Esophagus muscularis mucosa (tissue), 4 donors: ENCODE measurements at regions not wholly inside any gene's neighbourhood (a gene's known extent, or its start where the extent isn't known, plus 50 kb on each side); places are given as distances from the start of the nearest gene placed in this dataset.

Experiments used
- DNase-seq: peaks from one replicate; pipeline ENCODE4 v3.0.0-alpha.2; 2017; ENCODE audit errors: extremely low spot score
- H3K27ac ChIP-seq, 4 donors: fragments of 200-600 bp; sonication (generic); replicated peaks in 1 of 4; 1 replicate in 3 of 4; 2 replicates in 1 of 4; pipeline ENCODE4 v1.5.1; 2016 to 2019; ENCODE audit warnings: mild to moderate bottlenecking in 1 of 4
- H3K27me3 ChIP-seq, 4 donors: fragments of 200-600 bp; sonication (generic); one replicate each; pipeline versions ENCODE4 v1.5.1 to v1.6.0; 2016 to 2019
- H3K36me3 ChIP-seq, 4 donors: fragments of 200-600 bp; sonication (generic); one replicate each; pipeline ENCODE4 v1.5.1; 2016 to 2019
- H3K4me1 ChIP-seq, 4 donors: fragments of 200-600 bp; sonication (generic); one replicate each; pipeline ENCODE4 v1.5.1; 2016 to 2019
- H3K4me3 ChIP-seq, 4 donors: fragments of 200-600 bp; sonication (generic); 1 replicate in 2 of 4; 2 replicates in 2 of 4; pipeline ENCODE4 v1.5.1; 2016 to 2019; ENCODE audit warnings: mild to moderate bottlenecking in 4 of 4, moderate library complexity in 1 of 4
- H3K9me3 ChIP-seq, 4 donors: fragments of 200-600 bp; sonication (generic); 1 replicate in 3 of 4; 2 replicates in 1 of 4; pipeline ENCODE4 v1.5.1; 2016 to 2019
- CTCF ChIP-seq, 3 experiments: fragments of 200-600 bp in 2 of 3; fragments of 450-650 bp in 1 of 3; sonication (generic) in 2 of 3; IDR thresholded peaks; one replicate each; pipeline ENCODE4 v1.5.1; 2017 to 2019; ENCODE audit warnings: antibody characterized with exemption in 3 of 3, mild to moderate bottlenecking in 2 of 3, moderate library complexity in 1 of 3
- EP300 ChIP-seq: sonication (generic); formaldehyde crosslinking; IDR thresholded peaks from one replicate; pipeline ENCODE4 v1.6.1; 2017; ENCODE audit warnings: antibody characterized with exemption
- POLR2A ChIP-seq: fragments of 450-650 bp; IDR thresholded peaks from one replicate; pipeline ENCODE4 v1.6.1; 2017; ENCODE audit warnings: antibody characterized with exemption, moderate library complexity, mild to moderate bottlenecking, low read depth
- POLR2AphosphoS5 ChIP-seq, 2 donors: sonication (generic); formaldehyde crosslinking; IDR thresholded peaks; one replicate each; pipeline ENCODE4 v1.6.1; 2017; ENCODE audit warnings: antibody characterized with exemption in 2 of 2
- WGBS: methylation state at CpG from one replicate; pipeline ENCODE4 v1.1.5; 2018; 5-methylcytosine and 5-hydroxymethylcytosine counted together
- intact Hi-C: fragments of 100-400 bp; cut with DNase I; formaldehyde crosslinking; loops from one replicate; pipeline ENCODE4 v1.15.1; 2023

- H3K4me1 ChIP-seq: no peaks in the 10 kb centered on the region
- H3K27ac ChIP-seq: no peak overlapping the region
- no peaks in the 10 kb centered on the region for H3K9me3 ChIP-seq
- intact Hi-C loops: no loop called here
- no peak overlapping the region for H3K4me3 ChIP-seq
- WGBS: 93% methylated on average over 4 of the region's 4 CpGs
- no peak for TF ChIP-seq CTCF (IDR thresholded peaks at IDR 0.05)
- no peak for TF ChIP-seq EP300
- no peak for TF ChIP-seq POLR2A
- no peak for TF ChIP-seq POLR2AphosphoS5 (IDR thresholded peaks at IDR 0.05)
- DNase-seq: no peak
- no peaks in the 10 kb centered on the region for H3K27me3 ChIP-seq
- H3K36me3 ChIP-seq: no peaks in the 10 kb centered on the region
These were observed 211.1 kb upstream of the TBX3 start for GRCh38 chr12:114895081-114895480.

- no peaks in the 10 kb centered on the region for H3K27me3 ChIP-seq
- no peak overlapping the region for H3K4me3 ChIP-seq
- TF ChIP-seq POLR2A (no peak), POLR2AphosphoS5 (IDR thresholded peaks at IDR 0.05) (no peak), EP300 (no peak), CTCF (IDR thresholded peaks at IDR 0.05) (no peak)
- WGBS: 75% methylated on average over 3 of the region's 3 CpGs
- H3K9me3 ChIP-seq: no peaks in the 10 kb centered on the region
- H3K27ac ChIP-seq: no peak overlapping the region
- intact Hi-C loops: no loop called here
- H3K4me1 ChIP-seq: no peaks in the 10 kb centered on the region
- no peaks in the 10 kb centered on the region for H3K36me3 ChIP-seq
- no peak for DNase-seq
These were observed 210.1 kb upstream of the TBX3 start for GRCh38 chr12:114894076-114894475.

- WGBS: 91% methylated on average over 2 of the region's 2 CpGs
- H3K36me3 ChIP-seq: no peaks in the 10 kb centered on the region
- intact Hi-C loops: no loop called here
- H3K9me3 ChIP-seq: no peaks in the 10 kb centered on the region
- no peak overlapping the region for H3K27ac ChIP-seq
- peaks cover 0 to 9% (median 0%) of the 10 kb centered on the region in 4 donors for H3K27me3 ChIP-seq
- no peak for DNase-seq
- no peak overlapping the region for H3K4me3 ChIP-seq
- TF ChIP-seq POLR2AphosphoS5 (IDR thresholded peaks at IDR 0.05) (no peak), POLR2A (no peak), EP300 (no peak), CTCF (IDR thresholded peaks at IDR 0.05) (no peak)
- H3K4me1 ChIP-seq: no peaks in the 10 kb centered on the region
These were observed 205.1 kb upstream of the TBX3 start for GRCh38 chr12:114888928-114889584.

GRCh38 chr12:114888448-114888847 lies 204.5 kb upstream of the TBX3 start:
- DNase-seq: no peak
- H3K4me3 ChIP-seq: no peak overlapping the region
- H3K27ac ChIP-seq: no peak overlapping the region
- no peaks in the 10 kb centered on the region for H3K9me3 ChIP-seq
- TF ChIP-seq POLR2AphosphoS5 (IDR thresholded peaks at IDR 0.05) (no peak), POLR2A (no peak), EP300 (no peak)
- H3K36me3 ChIP-seq: no peaks in the 10 kb centered on the region
- WGBS: 21% methylated on average over 1 of the region's 1 CpG
- H3K27me3 ChIP-seq: peaks cover 0 to 15% (median 0%) of the 10 kb centered on the region in 4 donors
- intact Hi-C loops: no loop called here
- no peaks in the 10 kb centered on the region for H3K4me1 ChIP-seq

GRCh38 chr12:114885501-114885900 lies 201.5 kb upstream of the TBX3 start:
- Histone ChIP-seq H3K4me3 (no peak overlapping the region), H3K27ac (no peak overlapping the region), H3K36me3 (no peaks in the 10 kb centered on the region), H3K4me1 (no peaks in the 10 kb centered on the region), H3K9me3 (no peaks in the 10 kb centered on the region), H3K27me3 (peaks cover 0 to 17% (median 0%) of the 10 kb centered on the region in 4 donors)
- TF ChIP-seq EP300 (no peak), POLR2AphosphoS5 (IDR thresholded peaks at IDR 0.05) (no peak), POLR2A (no peak), CTCF (IDR thresholded peaks at IDR 0.05) (no peak)
- 98% methylated on average over 4 of the region's 4 CpGs for WGBS
- intact Hi-C loops: no loop called here
- no peak for DNase-seq
